Liver (tissue), 3 donors: ENCODE measurements at regions not wholly inside any gene's neighbourhood (a gene's known extent, or its start where the extent isn't known, plus 50 kb on each side); places are given as distances from the start of the nearest gene placed in this dataset.

Source experiments
- EGR1 ChIP-seq, 2 donors: IDR thresholded peaks; 2 replicates each; pipeline ENCODE4 v1.6.1; 2016 to 2018; ENCODE audit warnings: antibody characterized with exemption in 2 of 2, low read depth in 2 of 2
- HNF4A ChIP-seq, 2 donors: conservative IDR thresholded peaks; 2 replicates each; pipeline ENCODE4 v1.6.1; 2016; ENCODE audit warnings: antibody characterized with exemption in 2 of 2, mild to moderate bottlenecking in 2 of 2
- SP1 ChIP-seq: IDR thresholded peaks from 2 replicates; pipeline ENCODE4 v1.6.1; 2018; ENCODE audit warnings: antibody characterized with exemption, mild to moderate bottlenecking
- TF ChIP-seq, protein P1 (sequence below): fragments of 150-350 bp; IDR thresholded peaks from 2 replicates; pipeline ENCODE4 v1.5.1; 2017; ENCODE audit warnings: improper control_type of control experiment, low read depth, low read length; ENCODE audit not compliant: missing input control
- TF ChIP-seq, protein P2 (sequence below): IDR thresholded peaks from 2 replicates; pipeline ENCODE4 v1.6.1; 2016; ENCODE audit warnings: antibody characterized with exemption, mild to moderate bottlenecking
- donor health status: healthy.
- donor health status: healthy.

DNA sequence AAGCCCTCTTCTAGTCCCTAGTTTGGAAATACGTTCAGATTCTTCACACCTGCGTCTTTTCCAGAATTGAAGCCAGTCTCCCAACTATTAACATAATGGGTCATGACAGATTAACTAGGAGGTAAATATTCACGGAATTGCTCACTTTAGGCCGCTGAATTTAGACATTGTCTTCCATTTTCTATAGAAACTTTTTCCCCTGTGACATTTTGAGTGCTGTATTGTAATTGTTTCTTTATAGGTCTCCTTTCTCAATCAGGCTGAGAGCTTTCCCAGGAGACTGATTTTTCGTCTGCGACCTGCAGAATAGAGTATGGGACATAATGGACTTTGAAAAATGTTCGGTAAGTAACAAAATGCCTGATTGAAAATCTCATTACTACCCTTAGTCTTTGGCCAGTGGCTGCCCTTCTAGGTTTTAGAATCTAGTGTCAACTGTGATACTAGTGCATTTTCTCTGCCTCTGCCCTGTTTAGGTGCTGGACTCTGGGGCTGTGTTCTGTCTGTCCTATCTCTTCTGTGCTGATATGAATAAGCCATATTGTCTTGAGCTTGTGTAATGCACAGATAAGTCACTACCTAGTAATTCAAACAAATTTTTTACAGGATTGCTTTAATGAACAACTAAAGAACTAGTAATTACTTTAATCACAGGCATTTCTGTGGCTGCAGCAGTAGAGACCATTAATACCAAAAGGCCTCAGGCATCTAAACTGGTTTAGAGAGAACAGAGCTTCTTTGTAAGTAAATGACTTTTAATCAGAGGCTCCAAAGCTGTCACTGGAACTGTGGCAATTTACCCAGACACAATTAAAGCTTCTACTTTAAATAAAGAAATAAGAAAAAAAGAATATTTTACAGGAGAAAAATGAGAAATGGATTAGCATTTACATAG is 122.4 kb upstream of the FREM2 start:
- TF ChIP-seq EGR1 (IDR thresholded peaks at IDR 0.05; ENCODE audit: low read depth in 2 of 2): no peak
- TF ChIP-seq, protein P1, sequence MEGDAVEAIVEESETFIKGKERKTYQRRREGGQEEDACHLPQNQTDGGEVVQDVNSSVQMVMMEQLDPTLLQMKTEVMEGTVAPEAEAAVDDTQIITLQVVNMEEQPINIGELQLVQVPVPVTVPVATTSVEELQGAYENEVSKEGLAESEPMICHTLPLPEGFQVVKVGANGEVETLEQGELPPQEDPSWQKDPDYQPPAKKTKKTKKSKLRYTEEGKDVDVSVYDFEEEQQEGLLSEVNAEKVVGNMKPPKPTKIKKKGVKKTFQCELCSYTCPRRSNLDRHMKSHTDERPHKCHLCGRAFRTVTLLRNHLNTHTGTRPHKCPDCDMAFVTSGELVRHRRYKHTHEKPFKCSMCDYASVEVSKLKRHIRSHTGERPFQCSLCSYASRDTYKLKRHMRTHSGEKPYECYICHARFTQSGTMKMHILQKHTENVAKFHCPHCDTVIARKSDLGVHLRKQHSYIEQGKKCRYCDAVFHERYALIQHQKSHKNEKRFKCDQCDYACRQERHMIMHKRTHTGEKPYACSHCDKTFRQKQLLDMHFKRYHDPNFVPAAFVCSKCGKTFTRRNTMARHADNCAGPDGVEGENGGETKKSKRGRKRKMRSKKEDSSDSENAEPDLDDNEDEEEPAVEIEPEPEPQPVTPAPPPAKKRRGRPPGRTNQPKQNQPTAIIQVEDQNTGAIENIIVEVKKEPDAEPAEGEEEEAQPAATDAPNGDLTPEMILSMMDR: no peak
- TF ChIP-seq, protein P2, sequence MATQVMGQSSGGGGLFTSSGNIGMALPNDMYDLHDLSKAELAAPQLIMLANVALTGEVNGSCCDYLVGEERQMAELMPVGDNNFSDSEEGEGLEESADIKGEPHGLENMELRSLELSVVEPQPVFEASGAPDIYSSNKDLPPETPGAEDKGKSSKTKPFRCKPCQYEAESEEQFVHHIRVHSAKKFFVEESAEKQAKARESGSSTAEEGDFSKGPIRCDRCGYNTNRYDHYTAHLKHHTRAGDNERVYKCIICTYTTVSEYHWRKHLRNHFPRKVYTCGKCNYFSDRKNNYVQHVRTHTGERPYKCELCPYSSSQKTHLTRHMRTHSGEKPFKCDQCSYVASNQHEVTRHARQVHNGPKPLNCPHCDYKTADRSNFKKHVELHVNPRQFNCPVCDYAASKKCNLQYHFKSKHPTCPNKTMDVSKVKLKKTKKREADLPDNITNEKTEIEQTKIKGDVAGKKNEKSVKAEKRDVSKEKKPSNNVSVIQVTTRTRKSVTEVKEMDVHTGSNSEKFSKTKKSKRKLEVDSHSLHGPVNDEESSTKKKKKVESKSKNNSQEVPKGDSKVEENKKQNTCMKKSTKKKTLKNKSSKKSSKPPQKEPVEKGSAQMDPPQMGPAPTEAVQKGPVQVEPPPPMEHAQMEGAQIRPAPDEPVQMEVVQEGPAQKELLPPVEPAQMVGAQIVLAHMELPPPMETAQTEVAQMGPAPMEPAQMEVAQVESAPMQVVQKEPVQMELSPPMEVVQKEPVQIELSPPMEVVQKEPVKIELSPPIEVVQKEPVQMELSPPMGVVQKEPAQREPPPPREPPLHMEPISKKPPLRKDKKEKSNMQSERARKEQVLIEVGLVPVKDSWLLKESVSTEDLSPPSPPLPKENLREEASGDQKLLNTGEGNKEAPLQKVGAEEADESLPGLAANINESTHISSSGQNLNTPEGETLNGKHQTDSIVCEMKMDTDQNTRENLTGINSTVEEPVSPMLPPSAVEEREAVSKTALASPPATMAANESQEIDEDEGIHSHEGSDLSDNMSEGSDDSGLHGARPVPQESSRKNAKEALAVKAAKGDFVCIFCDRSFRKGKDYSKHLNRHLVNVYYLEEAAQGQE: no peak
- no peak for TF ChIP-seq HNF4A (conservative IDR thresholded peaks at IDR 0.05)
- no peak for TF ChIP-seq SP1
